Neural crest cell (in vitro differentiated cells): ENCODE measurements at regions not wholly inside any gene's neighbourhood (a gene's known extent, or its start where the extent isn't known, plus 50 kb on each side); places are given as distances from the start of the nearest gene placed in this dataset.
A peak's percentile ranks its signal among the peaks of the same experiment; 100 is the strongest.
"Not testable (repeated sequence)": the region's sequence is repeated elsewhere in the genome, so short reads cannot be mapped to it uniquely, and the experiment has no call there.

Experiments
- DNase-seq: peaks from one replicate; pipeline ENCODE4 v3.0.0; 2021; ENCODE audit warnings: low read depth, mixed read lengths, low spot score
- H3K27ac Mint-ChIP-seq: one replicate; pipeline ENCODE4 v1.8.0; 2021; ENCODE audit warnings: mild to moderate bottlenecking, mixed read lengths; ENCODE audit not compliant: unreplicated experiment
- H3K27me3 Mint-ChIP-seq: 2 replicates; pipeline ENCODE4 v1.8.0; 2021; ENCODE audit warnings: low read depth, mild to moderate bottlenecking, mixed read lengths
- H3K36me3 Mint-ChIP-seq: 2 replicates; pipeline ENCODE4 v1.8.0; 2021; ENCODE audit warnings: low read depth, mild to moderate bottlenecking, mixed read lengths
- H3K4me1 Mint-ChIP-seq: 2 replicates; pipeline ENCODE4 v1.8.0; 2021; ENCODE audit warnings: mixed read lengths
- H3K4me3 Mint-ChIP-seq: one replicate; pipeline ENCODE4 v1.8.0; 2021; ENCODE audit warnings: mild to moderate bottlenecking, mixed read lengths
- H3K9me3 Mint-ChIP-seq: 2 replicates; pipeline ENCODE4 v1.8.0; 2021; ENCODE audit warnings: mixed read lengths
- TF ChIP-seq, protein P1 (sequence below): fragments of 200-600 bp; sonication (generic); conservative IDR thresholded peaks from 2 replicates; pipeline ENCODE4 v1.5.0; 2021; ENCODE audit warnings: antibody characterized with exemption, mild to moderate bottlenecking

- no peaks in the 10 kb centered on the region for H3K9me3 Mint-ChIP-seq
- H3K4me3 Mint-ChIP-seq: no peak overlapping the region
Observed at GRCh38 chr7:115630049-115630448, 400.5 kb downstream of the TFEC start.

DNA sequence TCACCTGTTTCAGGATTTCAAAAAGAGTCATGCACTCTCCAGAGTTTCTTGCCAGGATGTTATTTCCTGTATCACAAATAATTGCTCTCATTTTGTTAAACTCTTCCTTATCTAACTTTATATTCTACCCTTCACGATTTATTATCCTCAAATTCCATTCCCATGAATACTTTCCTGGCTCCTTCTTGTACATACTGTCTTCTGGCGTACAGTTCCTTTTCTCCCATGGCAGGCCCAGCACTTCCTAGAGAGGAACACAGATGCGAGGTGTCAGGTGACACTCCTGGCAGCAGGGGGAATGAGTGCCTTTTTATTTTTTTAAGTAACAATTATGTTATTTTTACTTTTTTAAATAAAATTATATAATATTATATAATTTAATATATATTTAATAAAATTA lies 411.9 kb downstream of the TFEC start:
- TF ChIP-seq, protein P1, sequence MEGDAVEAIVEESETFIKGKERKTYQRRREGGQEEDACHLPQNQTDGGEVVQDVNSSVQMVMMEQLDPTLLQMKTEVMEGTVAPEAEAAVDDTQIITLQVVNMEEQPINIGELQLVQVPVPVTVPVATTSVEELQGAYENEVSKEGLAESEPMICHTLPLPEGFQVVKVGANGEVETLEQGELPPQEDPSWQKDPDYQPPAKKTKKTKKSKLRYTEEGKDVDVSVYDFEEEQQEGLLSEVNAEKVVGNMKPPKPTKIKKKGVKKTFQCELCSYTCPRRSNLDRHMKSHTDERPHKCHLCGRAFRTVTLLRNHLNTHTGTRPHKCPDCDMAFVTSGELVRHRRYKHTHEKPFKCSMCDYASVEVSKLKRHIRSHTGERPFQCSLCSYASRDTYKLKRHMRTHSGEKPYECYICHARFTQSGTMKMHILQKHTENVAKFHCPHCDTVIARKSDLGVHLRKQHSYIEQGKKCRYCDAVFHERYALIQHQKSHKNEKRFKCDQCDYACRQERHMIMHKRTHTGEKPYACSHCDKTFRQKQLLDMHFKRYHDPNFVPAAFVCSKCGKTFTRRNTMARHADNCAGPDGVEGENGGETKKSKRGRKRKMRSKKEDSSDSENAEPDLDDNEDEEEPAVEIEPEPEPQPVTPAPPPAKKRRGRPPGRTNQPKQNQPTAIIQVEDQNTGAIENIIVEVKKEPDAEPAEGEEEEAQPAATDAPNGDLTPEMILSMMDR: no peak
- peaks cover 4% of the 10 kb centered on the region for H3K9me3 Mint-ChIP-seq
- H3K36me3 Mint-ChIP-seq: no peaks in the 10 kb centered on the region
- H3K27ac Mint-ChIP-seq: no peak overlapping the region
- H3K27me3 Mint-ChIP-seq: no peaks in the 10 kb centered on the region
- DNase-seq: no peak
- H3K4me1 Mint-ChIP-seq: no peaks in the 10 kb centered on the region
- H3K4me3 Mint-ChIP-seq: no peak overlapping the region

More at GRCh38 chr7:115630049-115630448, 400.5 kb downstream of the TFEC start:
- TF ChIP-seq, protein P1: no peak
- Mint-ChIP-seq H3K36me3 (no peaks in the 10 kb centered on the region), H3K27ac (no peak overlapping the region), H3K4me1 (no peaks in the 10 kb centered on the region), H3K27me3 (no peaks in the 10 kb centered on the region)
- DNase-seq: no peak

DNA sequence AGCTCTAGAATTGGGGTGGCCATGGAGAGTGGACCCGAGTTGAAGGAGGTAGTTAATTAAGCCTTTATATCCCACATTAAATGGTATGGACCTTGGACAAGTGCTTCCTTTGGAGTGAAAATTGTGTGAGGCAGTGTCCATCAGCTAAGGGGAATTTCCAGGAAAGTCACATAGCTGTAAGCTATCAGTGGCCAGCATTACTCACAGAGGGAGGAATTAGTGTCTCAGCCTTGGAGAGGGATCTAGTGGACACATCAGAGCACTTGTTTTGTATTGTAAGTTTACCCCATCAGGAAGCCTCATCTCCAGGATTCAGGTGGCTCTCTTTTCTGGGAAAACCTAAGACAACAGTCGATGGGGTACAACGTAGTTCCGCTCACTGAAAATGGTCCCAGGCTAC lies 416.7 kb downstream of the TFEC start:
- Mint-ChIP-seq H3K4me3 (no peak overlapping the region), H3K27me3 (no peaks in the 10 kb centered on the region), H3K9me3 (peaks cover 4% of the 10 kb centered on the region), H3K4me1 (no peaks in the 10 kb centered on the region), H3K36me3 (no peaks in the 10 kb centered on the region), H3K27ac (no peak overlapping the region)
- TF ChIP-seq, protein P1: no peak
- no peak for DNase-seq

GRCh38 chr7:115603416-115603815 lies 427.1 kb downstream of the TFEC start:
- H3K9me3 Mint-ChIP-seq: no peaks in the 10 kb centered on the region
- H3K36me3 Mint-ChIP-seq: no peaks in the 10 kb centered on the region
- DNase-seq: no peak
- no peaks in the 10 kb centered on the region for H3K4me1 Mint-ChIP-seq
- no peak overlapping the region for H3K4me3 Mint-ChIP-seq
- TF ChIP-seq, protein P1: peak; percentile 21
- no peaks in the 10 kb centered on the region for H3K27me3 Mint-ChIP-seq
- no peak overlapping the region for H3K27ac Mint-ChIP-seq

GRCh38 chr7:115600207-115600606 lies 430.4 kb downstream of the TFEC start:
- Mint-ChIP-seq H3K4me3 (no peak overlapping the region), H3K9me3 (peaks cover 14% of the 10 kb centered on the region), H3K27ac (no peak overlapping the region), H3K27me3 (no peaks in the 10 kb centered on the region), H3K4me1 (no peaks in the 10 kb centered on the region), H3K36me3 (peaks cover 9% of the 10 kb centered on the region)
- no peak for DNase-seq
- TF ChIP-seq, protein P1: no peak

- H3K27me3 Mint-ChIP-seq, DNase-seq, H3K27ac Mint-ChIP-seq, H3K4me3 Mint-ChIP-seq, H3K4me1 Mint-ChIP-seq: not testable (repeated sequence)
- H3K36me3 Mint-ChIP-seq: peaks cover 13% of the 10 kb centered on the region
- H3K9me3 Mint-ChIP-seq: peaks cover 16% of the 10 kb centered on the region
Observed at GRCh38 chr7:115599184-115599583, 431.4 kb downstream of the TFEC start.

GRCh38 chr7:115597220-115597619 lies 433.3 kb downstream of the TFEC start:
- not testable (repeated sequence) for H3K27me3 Mint-ChIP-seq, H3K4me3 Mint-ChIP-seq, DNase-seq, H3K27ac Mint-ChIP-seq, H3K4me1 Mint-ChIP-seq
- Mint-ChIP-seq H3K9me3 (peaks cover 16% of the 10 kb centered on the region), H3K36me3 (peaks cover 13% of the 10 kb centered on the region)
